ENCODE measurements at regions not wholly inside any gene's neighbourhood (a gene's known extent, or its start where the extent isn't known, plus 50 kb on each side); places are given as distances from the start of the nearest gene placed in this dataset.
"Not testable (repeated sequence)": the region's sequence is repeated elsewhere in the genome, so short reads cannot be mapped to it uniquely, and the experiment has no call there.

DNA sequence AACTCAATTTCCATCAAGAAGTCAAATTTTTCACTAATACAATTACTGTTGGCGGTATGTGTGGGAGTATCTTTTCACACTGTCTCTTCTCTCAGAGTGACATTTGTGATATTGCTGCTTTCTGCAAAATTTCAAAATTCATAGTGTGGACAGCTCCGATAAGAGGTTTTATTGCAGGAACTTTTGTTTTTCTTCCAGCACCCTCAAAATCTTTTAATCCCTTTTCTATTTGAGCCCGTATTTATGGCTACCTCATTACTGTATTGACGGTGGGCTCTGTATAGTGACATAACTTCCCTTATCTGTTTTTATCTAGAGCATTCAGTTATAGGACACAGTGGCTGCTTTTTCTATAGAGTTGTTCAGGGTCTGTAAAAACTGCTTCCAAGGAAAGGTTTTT is 794.4 kb upstream of the TMPRSS15 start:
- intact Hi-C loops (cut with DNase I), result no loop called here
- no peak for DNase-seq
- Histone ChIP-seq H3K36me3 (no peaks in the 10 kb centered on the region), H3K27ac (no peak overlapping the region), H3K9me3 (no peaks in the 10 kb centered on the region), H3K27me3 (no peaks in the 10 kb centered on the region), H3K4me1 (no peaks in the 10 kb centered on the region), H3K4me3 (no peak overlapping the region)
- no peak for ATAC-seq
- TF ChIP-seq, protein P1, sequence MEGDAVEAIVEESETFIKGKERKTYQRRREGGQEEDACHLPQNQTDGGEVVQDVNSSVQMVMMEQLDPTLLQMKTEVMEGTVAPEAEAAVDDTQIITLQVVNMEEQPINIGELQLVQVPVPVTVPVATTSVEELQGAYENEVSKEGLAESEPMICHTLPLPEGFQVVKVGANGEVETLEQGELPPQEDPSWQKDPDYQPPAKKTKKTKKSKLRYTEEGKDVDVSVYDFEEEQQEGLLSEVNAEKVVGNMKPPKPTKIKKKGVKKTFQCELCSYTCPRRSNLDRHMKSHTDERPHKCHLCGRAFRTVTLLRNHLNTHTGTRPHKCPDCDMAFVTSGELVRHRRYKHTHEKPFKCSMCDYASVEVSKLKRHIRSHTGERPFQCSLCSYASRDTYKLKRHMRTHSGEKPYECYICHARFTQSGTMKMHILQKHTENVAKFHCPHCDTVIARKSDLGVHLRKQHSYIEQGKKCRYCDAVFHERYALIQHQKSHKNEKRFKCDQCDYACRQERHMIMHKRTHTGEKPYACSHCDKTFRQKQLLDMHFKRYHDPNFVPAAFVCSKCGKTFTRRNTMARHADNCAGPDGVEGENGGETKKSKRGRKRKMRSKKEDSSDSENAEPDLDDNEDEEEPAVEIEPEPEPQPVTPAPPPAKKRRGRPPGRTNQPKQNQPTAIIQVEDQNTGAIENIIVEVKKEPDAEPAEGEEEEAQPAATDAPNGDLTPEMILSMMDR (IDR thresholded peaks at IDR 0.05), result no peak

DNA sequence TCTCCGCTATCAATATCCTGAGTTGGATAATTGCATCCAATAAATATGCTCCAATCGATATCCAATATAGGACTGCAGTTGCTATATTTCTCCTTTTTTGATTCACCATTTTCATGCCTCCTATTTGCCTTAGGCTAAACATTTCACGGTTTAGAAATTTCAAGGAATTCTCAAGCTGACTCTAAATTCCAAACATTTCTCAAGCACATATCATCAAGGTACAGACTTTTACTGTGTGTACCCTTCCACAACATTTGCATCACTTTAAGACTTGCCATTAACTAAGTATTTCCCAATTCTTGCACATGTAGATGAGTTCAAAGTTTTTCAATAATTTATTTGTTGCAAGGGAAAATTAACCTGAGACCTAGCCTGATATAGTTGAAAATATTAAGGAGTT is 795.2 kb upstream of the TMPRSS15 start:
- no peak for DNase-seq
- H3K36me3 ChIP-seq, result no peaks in the 10 kb centered on the region

DNA sequence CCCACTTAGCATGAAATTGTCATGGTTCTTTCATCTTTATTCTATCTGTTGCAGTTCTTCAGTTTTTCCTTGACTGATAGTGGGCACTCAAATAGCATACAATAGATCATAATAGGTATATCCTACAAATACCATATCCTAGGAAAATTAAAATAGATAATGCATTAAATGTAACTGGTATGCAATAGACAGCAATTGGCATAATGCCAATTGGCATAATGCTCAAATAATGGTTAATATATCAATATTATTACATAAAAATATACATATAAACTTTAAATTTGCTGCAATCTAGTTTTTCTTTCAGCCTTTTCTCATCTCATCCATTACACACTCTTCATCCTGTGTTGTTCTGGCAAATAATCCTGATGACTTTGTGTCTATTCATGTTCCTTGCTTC is 814.6 kb upstream of the TMPRSS15 start:
- no peaks in the 10 kb centered on the region for H3K27me3 ChIP-seq
- no peak for DNase-seq
- no peaks in the 10 kb centered on the region for H3K36me3 ChIP-seq
- no peak overlapping the region for H3K4me3 ChIP-seq
- ATAC-seq, result no peak
- H3K27ac ChIP-seq, result no peak overlapping the region
- TF ChIP-seq, protein P1 (IDR thresholded peaks at IDR 0.05), result no peak
- no peaks in the 10 kb centered on the region for H3K4me1 ChIP-seq
- intact Hi-C loops (cut with DNase I), result no loop called here
- no peaks in the 10 kb centered on the region for H3K9me3 ChIP-seq

More for the DNA sequence above, 795.2 kb upstream of the TMPRSS15 start:
- intact Hi-C loops (cut with DNase I), result no loop called here
- TF ChIP-seq, protein P1 (IDR thresholded peaks at IDR 0.05), result no peak
- no peak for ATAC-seq
- H3K4me3 ChIP-seq, result no peak overlapping the region
- H3K27ac ChIP-seq, result no peak overlapping the region
- H3K27me3 ChIP-seq, result no peaks in the 10 kb centered on the region
- no peaks in the 10 kb centered on the region for H3K9me3 ChIP-seq
- H3K4me1 ChIP-seq, result no peaks in the 10 kb centered on the region

DNA sequence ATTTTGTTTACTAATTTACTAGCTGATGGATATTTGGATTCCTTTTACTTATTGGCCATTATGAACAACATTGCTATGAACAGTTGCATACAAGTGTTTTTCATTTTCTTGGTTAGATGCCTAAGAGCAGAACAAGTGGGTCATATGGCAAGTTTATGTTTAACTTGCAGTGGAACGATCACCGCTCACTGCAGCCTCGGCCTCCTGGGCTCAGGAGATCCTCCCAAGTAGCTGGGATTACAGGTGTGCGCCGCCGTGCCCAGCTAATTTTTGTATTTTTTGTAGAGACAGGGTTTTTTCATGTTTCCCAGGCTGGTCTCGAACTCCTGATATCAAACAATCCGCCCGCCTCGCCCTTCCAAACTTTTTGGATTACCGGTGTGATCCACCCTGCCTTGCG is 820.5 kb upstream of the TMPRSS15 start:
- TF ChIP-seq, protein P1 (IDR thresholded peaks at IDR 0.05), result no peak
- Histone ChIP-seq H3K27ac (no peak overlapping the region), H3K4me3 (no peak overlapping the region), H3K36me3 (no peaks in the 10 kb centered on the region), H3K4me1 (no peaks in the 10 kb centered on the region), H3K27me3 (no peaks in the 10 kb centered on the region), H3K9me3 (no peaks in the 10 kb centered on the region)
- DNase-seq, result peak in 1 of 4 donors; percentile 25
- no peak for ATAC-seq
- intact Hi-C loops (cut with DNase I), result no loop called here

DNA sequence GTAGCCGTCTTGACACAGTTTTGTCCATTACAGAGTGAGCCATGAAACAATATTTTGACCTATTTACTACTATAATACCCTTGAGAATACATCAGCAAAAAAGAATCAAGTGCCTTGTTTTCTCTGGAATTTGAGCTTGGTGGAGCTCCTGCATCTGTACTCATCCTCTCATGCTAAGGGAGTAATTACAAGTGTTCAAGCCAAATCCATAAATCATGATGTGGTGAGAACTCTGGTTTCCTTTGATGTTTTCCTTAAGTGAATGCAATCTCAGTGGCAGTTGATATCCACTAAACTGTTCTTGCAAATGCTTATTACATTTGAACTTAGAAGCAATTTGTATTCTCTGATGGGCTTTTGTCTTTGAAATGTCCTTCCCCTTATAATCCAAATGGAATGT is 824.6 kb upstream of the TMPRSS15 start:
- Histone ChIP-seq H3K4me3 (no peak overlapping the region), H3K36me3 (no peaks in the 10 kb centered on the region), H3K9me3 (no peaks in the 10 kb centered on the region), H3K27me3 (no peaks in the 10 kb centered on the region), H3K27ac (no peak overlapping the region), H3K4me1 (no peaks in the 10 kb centered on the region)
- no peak for DNase-seq
- no peak for ATAC-seq
- intact Hi-C loops (cut with DNase I), result no loop called here
- TF ChIP-seq, protein P1 (IDR thresholded peaks at IDR 0.05), result no peak

DNA sequence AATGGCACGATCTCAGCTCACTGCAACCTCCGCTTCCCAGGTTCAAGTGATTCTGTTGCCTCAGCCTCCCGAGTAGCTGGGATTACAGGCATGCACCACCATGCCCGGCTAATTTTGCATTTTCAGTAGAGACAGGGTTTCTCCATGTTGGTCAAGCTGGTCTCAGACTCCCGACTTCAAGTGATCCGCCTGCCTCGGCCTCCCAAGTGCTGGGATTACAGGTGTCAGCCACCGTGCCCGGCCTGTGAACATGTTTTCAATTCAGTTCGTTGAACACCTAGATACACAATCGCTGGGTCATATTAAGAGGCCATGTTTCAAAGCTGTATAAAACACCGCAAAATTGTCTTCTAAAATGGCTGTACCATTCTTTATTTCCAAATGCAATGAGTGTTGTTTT is 830.3 kb upstream of the TMPRSS15 start:
- H3K4me3 ChIP-seq; ATAC-seq; H3K27me3 ChIP-seq; H3K36me3 ChIP-seq; H3K4me1 ChIP-seq; intact Hi-C loops (cut with DNase I); H3K9me3 ChIP-seq; H3K27ac ChIP-seq: not testable (repeated sequence)
- peak in 1 of 4 donors; percentile 54 for DNase-seq

Data from left lung (tissue), 4 donors.